T47D (cell line): ENCODE measurements at regions not wholly inside any gene's neighbourhood (a gene's known extent, or its start where the extent isn't known, plus 50 kb on each side); places are given as distances from the start of the nearest gene placed in this dataset.

Experiments
- DNase-seq, 2 experiments: peaks; one replicate each; pipeline versions ENCODE4 v3.0.0 to v3.0.0-alpha.2; 2011 to 2012; ENCODE audit warnings: low read depth in 1 of 2, low spot score in 1 of 2
- JUND ChIP-seq: IDR thresholded peaks from 2 replicates; pipeline ENCODE4 v1.6.1; 2012; ENCODE audit warnings: low read depth
- in situ Hi-C: cut with HindIII; loops from 2 replicates; pipeline ENCODE4 v1.10.0; 2016; ENCODE audit warnings: low sequenced_read_pairs, low pct_unique_long_range_greater_than_20kb

- DNase-seq, result no peak
- in situ Hi-C loops, result no loop called here
- TF ChIP-seq JUND, result no peak
These were observed 241.7 kb upstream of the KLF14 start for GRCh38 chr7:130975731-130976130.

- peak in 1 of 2 experiments; percentile 41 for DNase-seq
- in situ Hi-C loops, result no loop called here
- TF ChIP-seq JUND, result no peak
These were observed 248.2 kb upstream of the KLF14 start for GRCh38 chr7:130982160-130982638.

- TF ChIP-seq JUND, result no peak
- DNase-seq, result no peak
- in situ Hi-C loops, result no loop called here
These were observed 248.6 kb upstream of the KLF14 start for GRCh38 chr7:130982651-130983050.

- DNase-seq, result no peak
- TF ChIP-seq JUND, result no peak
- in situ Hi-C loops, result no loop called here
These were observed 251.4 kb upstream of the KLF14 start for GRCh38 chr7:130985361-130985760.

- in situ Hi-C loops, result no loop called here
- no peak for TF ChIP-seq JUND
- no peak for DNase-seq
These were observed 252.3 kb upstream of the KLF14 start for GRCh38 chr7:130986261-130986690.

GRCh38 chr7:130987092-130987491, 253.1 kb upstream of the KLF14 start:
- no peak for DNase-seq
- TF ChIP-seq JUND, result no peak
- in situ Hi-C loops, result no loop called here

- DNase-seq, result no peak
- TF ChIP-seq JUND, result no peak
- in situ Hi-C loops, result no loop called here
These were observed 254.4 kb upstream of the KLF14 start for GRCh38 chr7:130988443-130988842.

- peak in 1 of 2 experiments; percentile 61 for DNase-seq
- peak; percentile 41; the same call in 1 of the 2 replicates for TF ChIP-seq JUND
- in situ Hi-C loops, result no loop called here
These were observed 255.2 kb upstream of the KLF14 start for GRCh38 chr7:130989101-130989795.

- no peak for TF ChIP-seq JUND
- peak in 1 of 2 experiments; percentile 25 for DNase-seq
- in situ Hi-C loops, result no loop called here
These were observed 256.3 kb upstream of the KLF14 start for GRCh38 chr7:130990178-130990832.

GRCh38 chr7:130993671-130994365, 259.8 kb upstream of the KLF14 start:
- DNase-seq, result no peak
- no peak for TF ChIP-seq JUND
- in situ Hi-C loops, result no loop called here

- in situ Hi-C loops, result no loop called here
These were observed 260.5 kb upstream of the KLF14 start for GRCh38 chr7:130994378-130995115.

More at GRCh38 chr7:130994378-130995115, 260.5 kb upstream of the KLF14 start:
- TF ChIP-seq JUND, result no peak
- DNase-seq, result no peak
